Type B pancreatic cell (in vitro differentiated cells): ENCODE measurements at regions not wholly inside any gene's neighbourhood (a gene's known extent, or its start where the extent isn't known, plus 50 kb on each side); places are given as distances from the start of the nearest gene placed in this dataset.

Experiments used
- DNase-seq: peaks from one replicate; pipeline ENCODE4 v3.0.0; 2021; ENCODE audit warnings: mixed read lengths; ENCODE audit not compliant: unreplicated experiment; ENCODE audit errors: extremely low spot score
- H3K27ac Mint-ChIP-seq: 2 replicates; pipeline ENCODE4 v1.8.0; 2021; ENCODE audit warnings: mild to moderate bottlenecking, mixed read lengths
- H3K27me3 Mint-ChIP-seq: 2 replicates; pipeline ENCODE4 v1.8.0; 2021; ENCODE audit warnings: mixed read lengths
- H3K36me3 Mint-ChIP-seq: 2 replicates; pipeline ENCODE4 v1.8.0; 2021; ENCODE audit warnings: mixed read lengths
- H3K4me1 Mint-ChIP-seq: one replicate; pipeline ENCODE4 v1.8.0; 2021; ENCODE audit warnings: mixed read lengths; ENCODE audit not compliant: unreplicated experiment
- H3K4me3 Mint-ChIP-seq: 2 replicates; pipeline ENCODE4 v1.8.0; 2021; ENCODE audit warnings: mild to moderate bottlenecking, mixed read lengths
- H3K9me3 Mint-ChIP-seq: 2 replicates; pipeline ENCODE4 v1.8.0; 2021; ENCODE audit warnings: mixed read lengths
- TF ChIP-seq, protein P1 (sequence below): fragments of 200-600 bp; sonication (generic); conservative IDR thresholded peaks from 2 replicates; pipeline ENCODE4 v1.5.0; 2021; ENCODE audit warnings: antibody characterized with exemption, mild to moderate bottlenecking

DNA sequence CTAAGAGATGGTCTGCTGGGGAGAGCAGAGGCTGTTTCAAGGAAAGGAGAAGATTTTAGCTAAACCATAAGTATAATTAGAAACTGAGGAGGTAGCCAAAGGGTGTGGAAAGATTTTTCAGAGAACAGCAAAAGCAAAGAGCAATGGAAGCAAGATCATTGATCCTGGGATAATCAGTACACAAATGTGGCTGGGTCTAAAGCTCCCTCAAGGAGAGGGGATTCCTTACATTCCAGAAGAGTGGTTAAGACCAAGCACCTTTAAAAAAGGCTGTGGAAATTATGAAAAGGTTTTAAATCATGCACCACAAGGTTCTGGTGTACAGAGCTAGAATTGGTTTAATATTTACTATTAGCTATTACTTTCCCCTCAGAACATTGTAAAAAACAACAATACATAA lies 246.0 kb upstream of the UBE2E3 start:
- H3K36me3 Mint-ChIP-seq: no peaks in the 10 kb centered on the region
- no peak overlapping the region for H3K4me3 Mint-ChIP-seq
- H3K9me3 Mint-ChIP-seq: peaks cover 4% of the 10 kb centered on the region
- DNase-seq: no peak
- no peaks in the 10 kb centered on the region for H3K4me1 Mint-ChIP-seq
- no peaks in the 10 kb centered on the region for H3K27me3 Mint-ChIP-seq
- no peak overlapping the region for H3K27ac Mint-ChIP-seq
- TF ChIP-seq, protein P1, sequence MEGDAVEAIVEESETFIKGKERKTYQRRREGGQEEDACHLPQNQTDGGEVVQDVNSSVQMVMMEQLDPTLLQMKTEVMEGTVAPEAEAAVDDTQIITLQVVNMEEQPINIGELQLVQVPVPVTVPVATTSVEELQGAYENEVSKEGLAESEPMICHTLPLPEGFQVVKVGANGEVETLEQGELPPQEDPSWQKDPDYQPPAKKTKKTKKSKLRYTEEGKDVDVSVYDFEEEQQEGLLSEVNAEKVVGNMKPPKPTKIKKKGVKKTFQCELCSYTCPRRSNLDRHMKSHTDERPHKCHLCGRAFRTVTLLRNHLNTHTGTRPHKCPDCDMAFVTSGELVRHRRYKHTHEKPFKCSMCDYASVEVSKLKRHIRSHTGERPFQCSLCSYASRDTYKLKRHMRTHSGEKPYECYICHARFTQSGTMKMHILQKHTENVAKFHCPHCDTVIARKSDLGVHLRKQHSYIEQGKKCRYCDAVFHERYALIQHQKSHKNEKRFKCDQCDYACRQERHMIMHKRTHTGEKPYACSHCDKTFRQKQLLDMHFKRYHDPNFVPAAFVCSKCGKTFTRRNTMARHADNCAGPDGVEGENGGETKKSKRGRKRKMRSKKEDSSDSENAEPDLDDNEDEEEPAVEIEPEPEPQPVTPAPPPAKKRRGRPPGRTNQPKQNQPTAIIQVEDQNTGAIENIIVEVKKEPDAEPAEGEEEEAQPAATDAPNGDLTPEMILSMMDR: no peak

DNA sequence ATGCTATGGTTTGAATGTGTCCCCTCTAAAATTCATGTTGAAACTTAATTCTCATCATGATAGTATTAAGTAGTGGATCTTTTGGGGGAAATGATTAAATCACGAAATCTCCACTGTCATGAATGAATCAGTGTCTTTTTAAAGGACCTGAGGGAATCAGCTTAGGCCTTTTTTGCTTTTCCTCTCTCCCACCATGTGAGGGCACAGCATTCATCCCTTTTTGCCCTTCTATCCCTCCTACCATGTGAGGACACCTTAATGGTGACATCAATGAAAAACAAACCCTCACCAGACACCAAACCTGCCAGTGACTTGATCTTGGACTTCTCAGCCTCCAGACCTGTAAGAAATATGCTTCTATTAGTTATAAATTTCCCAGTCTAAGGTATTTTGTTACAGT lies 247.1 kb upstream of the UBE2E3 start:
- no peak overlapping the region for H3K4me3 Mint-ChIP-seq
- H3K36me3 Mint-ChIP-seq: no peaks in the 10 kb centered on the region
- no peaks in the 10 kb centered on the region for H3K27me3 Mint-ChIP-seq
- no peaks in the 10 kb centered on the region for H3K4me1 Mint-ChIP-seq
- H3K27ac Mint-ChIP-seq: no peak overlapping the region
- no peak for DNase-seq
- peaks cover 4% of the 10 kb centered on the region for H3K9me3 Mint-ChIP-seq
- TF ChIP-seq, protein P1: no peak

DNA sequence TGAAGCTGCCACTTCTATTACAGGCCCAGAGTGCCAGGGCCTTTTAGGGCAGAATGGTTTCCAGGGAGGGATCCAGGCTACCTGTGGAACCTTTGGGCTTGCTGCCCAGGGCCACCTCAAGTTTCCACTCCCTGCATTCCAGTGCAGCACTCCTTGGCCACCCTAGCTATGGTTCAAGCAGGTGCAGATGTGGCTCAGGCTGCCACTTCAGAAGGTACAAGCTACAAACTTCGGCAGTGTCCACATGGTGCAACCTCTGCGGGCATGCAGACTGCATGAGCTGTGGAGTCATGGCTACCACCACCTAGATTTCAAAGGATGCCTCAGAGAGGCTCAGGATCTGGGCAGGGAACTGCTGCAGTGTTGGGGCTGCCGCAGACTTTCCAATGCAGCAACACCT lies 248.1 kb upstream of the UBE2E3 start:
- DNase-seq: no peak
- Mint-ChIP-seq H3K36me3 (no peaks in the 10 kb centered on the region), H3K27ac (no peak overlapping the region), H3K9me3 (peaks cover 6% of the 10 kb centered on the region), H3K27me3 (no peaks in the 10 kb centered on the region), H3K4me3 (no peak overlapping the region), H3K4me1 (no peaks in the 10 kb centered on the region)
- TF ChIP-seq, protein P1: no peak

GRCh38 chr2:180730976-180731375 lies 249.4 kb upstream of the UBE2E3 start:
- Mint-ChIP-seq H3K36me3 (no peaks in the 10 kb centered on the region), H3K4me3 (no peak overlapping the region), H3K9me3 (peaks cover 9% of the 10 kb centered on the region), H3K27me3 (no peaks in the 10 kb centered on the region), H3K4me1 (no peaks in the 10 kb centered on the region), H3K27ac (no peak overlapping the region)
- no peak for DNase-seq
- TF ChIP-seq, protein P1: no peak

DNA sequence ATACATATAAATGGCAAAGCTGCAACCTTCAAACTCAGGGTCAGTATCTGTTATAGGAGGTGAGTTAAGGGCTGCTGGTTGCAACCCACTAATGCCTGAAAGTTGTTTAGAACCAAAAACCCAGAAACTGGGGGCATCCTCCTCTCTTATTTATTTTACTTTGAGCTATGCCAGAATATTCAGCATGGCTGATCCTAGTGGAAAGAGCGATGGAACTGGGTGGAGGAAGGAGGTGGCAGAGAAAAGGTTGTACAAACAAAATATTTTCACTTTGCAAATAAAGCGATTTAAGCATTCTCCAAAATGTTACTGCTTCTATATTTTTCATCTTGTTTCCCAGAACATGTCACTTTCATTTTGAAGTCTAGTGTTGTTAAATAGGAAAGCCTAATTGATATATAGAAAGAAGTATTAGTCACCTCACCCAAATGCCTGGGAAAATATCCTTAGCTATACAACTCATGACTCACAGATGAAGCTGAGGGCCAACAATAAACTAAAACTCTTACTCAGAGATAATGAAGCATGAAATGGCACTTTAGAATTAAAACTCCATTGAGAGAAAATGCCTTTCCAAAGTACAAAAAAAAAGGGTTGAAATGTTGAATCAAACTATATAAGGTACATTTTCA lies 251.4 kb upstream of the UBE2E3 start:
- no peaks in the 10 kb centered on the region for H3K27me3 Mint-ChIP-seq
- H3K27ac Mint-ChIP-seq: no peak overlapping the region
- DNase-seq: no peak
- H3K9me3 Mint-ChIP-seq: peaks cover 9% of the 10 kb centered on the region
- TF ChIP-seq, protein P1: no peak
- no peaks in the 10 kb centered on the region for H3K4me1 Mint-ChIP-seq
- no peaks in the 10 kb centered on the region for H3K36me3 Mint-ChIP-seq
- H3K4me3 Mint-ChIP-seq: no peak overlapping the region

DNA sequence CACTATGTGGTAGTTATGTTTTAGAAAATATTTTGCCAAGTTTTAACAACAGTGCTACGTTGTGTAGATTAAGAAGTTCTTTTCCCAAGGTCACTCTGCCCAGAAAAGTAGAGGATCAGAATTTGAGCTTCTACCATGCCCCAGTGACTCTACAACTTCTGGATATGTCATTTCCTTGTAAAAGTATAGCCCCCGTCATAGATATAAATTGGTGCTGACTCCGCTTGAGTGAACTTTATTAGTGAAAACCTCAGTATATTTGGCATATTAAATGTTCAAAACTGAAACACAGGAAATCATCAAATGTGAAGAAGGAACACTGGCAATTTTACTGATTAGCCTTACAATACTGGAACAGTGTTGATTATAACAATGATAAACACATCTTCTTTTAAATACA lies 256.7 kb upstream of the UBE2E3 start:
- Mint-ChIP-seq H3K4me3 (no peak overlapping the region), H3K4me1 (peaks cover 5% of the 10 kb centered on the region), H3K27me3 (peaks cover 5% of the 10 kb centered on the region), H3K36me3 (no peaks in the 10 kb centered on the region), H3K27ac (no peak overlapping the region), H3K9me3 (peaks cover 5% of the 10 kb centered on the region)
- DNase-seq: no peak
- TF ChIP-seq, protein P1: no peak
